ENCODE measurements at regions not wholly inside any gene's neighbourhood (a gene's known extent, or its start where the extent isn't known, plus 50 kb on each side); places are given as distances from the start of the nearest gene placed in this dataset.

- TF ChIP-seq ZNF114 (CRISPR knock-in tag; IDR thresholded peaks at IDR 0.05), result no peak
- no peak for TF ChIP-seq CTCF (conservative IDR thresholded peaks at IDR 0.05; ENCODE audit: low read depth in 2 of 2)
- TF ChIP-seq REST (IDR thresholded peaks at IDR 0.05; ENCODE audit: unreplicated experiment), result no peak
- no peak for TF ChIP-seq EZH2 (IDR thresholded peaks at IDR 0.05; ENCODE audit: low read depth, unreplicated experiment)
- no peak for TF ChIP-seq STAT1 (IDR thresholded peaks at IDR 0.05; ENCODE audit: unreplicated experiment)
- TF ChIP-seq EZH2phosphoT487 (IDR thresholded peaks at IDR 0.05; ENCODE audit: unreplicated experiment), result no peak
- no peak for TF ChIP-seq POLR2AphosphoS5 (IDR thresholded peaks at IDR 0.05; ENCODE audit: low read depth)
Measured at GRCh38 chr12:47317175-47317915, 237.6 kb upstream of the AMIGO2 start.

Measured in GM23338 (cell line).